ENCODE measurements at regions not wholly inside any gene's neighbourhood (a gene's known extent, or its start where the extent isn't known, plus 50 kb on each side); places are given as distances from the start of the nearest gene placed in this dataset.

- Mint-ChIP-seq H3K27me3 (no peaks in the 10 kb centered on the region), H3K27ac (no peak overlapping the region), H3K4me1 (no peaks in the 10 kb centered on the region), H3K36me3 (no peaks in the 10 kb centered on the region), H3K4me3 (no peak overlapping the region), H3K9me3 (ENCODE audit: low read depth) (peaks cover 11% of the 10 kb centered on the region)
- DNase-seq (no peak), ATAC-seq (no peak)
- CTCF ChIA-PET: no interaction called here
These were observed 1202.3 kb downstream of the NSUN3 start for GRCh38 chr3:95265129-95265528.

GRCh38 chr3:95271395-95271794, 1208.5 kb downstream of the NSUN3 start:
- Mint-ChIP-seq H3K4me1 (no peaks in the 10 kb centered on the region), H3K27ac (no peak overlapping the region), H3K9me3 (ENCODE audit: low read depth) (peaks cover 9% of the 10 kb centered on the region), H3K36me3 (no peaks in the 10 kb centered on the region), H3K27me3 (no peaks in the 10 kb centered on the region), H3K4me3 (no peak overlapping the region)
- ATAC-seq: no peak
- CTCF ChIA-PET: no interaction called here
- DNase-seq: no peak

GRCh38 chr3:95272166-95272565, 1209.3 kb downstream of the NSUN3 start:
- H3K27me3 Mint-ChIP-seq: no peaks in the 10 kb centered on the region
- H3K27ac Mint-ChIP-seq: no peak overlapping the region
- CTCF ChIA-PET: no interaction called here

GRCh38 chr3:95272781-95273180, 1209.9 kb downstream of the NSUN3 start:
- DNase-seq (no peak), ATAC-seq (no peak)
- Mint-ChIP-seq H3K4me3 (no peak overlapping the region), H3K36me3 (no peaks in the 10 kb centered on the region), H3K9me3 (ENCODE audit: low read depth) (peaks cover 9% of the 10 kb centered on the region), H3K4me1 (no peaks in the 10 kb centered on the region), H3K27ac (no peak overlapping the region), H3K27me3 (no peaks in the 10 kb centered on the region)
- CTCF ChIA-PET: no interaction called here

More at GRCh38 chr3:95272166-95272565, 1209.3 kb downstream of the NSUN3 start:
- ATAC-seq: no peak
- Mint-ChIP-seq H3K9me3 (ENCODE audit: low read depth) (peaks cover 9% of the 10 kb centered on the region), H3K4me3 (no peak overlapping the region), H3K36me3 (no peaks in the 10 kb centered on the region), H3K4me1 (no peaks in the 10 kb centered on the region)
- no peak for DNase-seq

- no peak for DNase-seq
These were observed 1214.8 kb downstream of the NSUN3 start for GRCh38 chr3:95277613-95278012.

GRCh38 chr3:95280711-95281352, 1218.0 kb downstream of the NSUN3 start:
- no peak overlapping the region for H3K4me3 Mint-ChIP-seq
- ATAC-seq (no peak), DNase-seq (no peak)
- CTCF ChIA-PET: no interaction called here
- no peak overlapping the region for H3K27ac Mint-ChIP-seq
- H3K36me3 Mint-ChIP-seq: no peaks in the 10 kb centered on the region
- no peaks in the 10 kb centered on the region for H3K27me3 Mint-ChIP-seq
- no peaks in the 10 kb centered on the region for H3K4me1 Mint-ChIP-seq
- H3K9me3 Mint-ChIP-seq (ENCODE audit: low read depth): peaks cover 3% of the 10 kb centered on the region

More at GRCh38 chr3:95277613-95278012, 1214.8 kb downstream of the NSUN3 start:
- H3K27ac Mint-ChIP-seq: no peak overlapping the region
- CTCF ChIA-PET: no interaction called here
- no peaks in the 10 kb centered on the region for H3K4me1 Mint-ChIP-seq
- H3K4me3 Mint-ChIP-seq: no peak overlapping the region
- no peak for ATAC-seq
- no peaks in the 10 kb centered on the region for H3K36me3 Mint-ChIP-seq
- H3K27me3 Mint-ChIP-seq: no peaks in the 10 kb centered on the region
- peaks cover 3% of the 10 kb centered on the region for H3K9me3 Mint-ChIP-seq (ENCODE audit: low read depth)

- ATAC-seq: no peak
These were observed 1226.4 kb downstream of the NSUN3 start for GRCh38 chr3:95289295-95289694.

GRCh38 chr3:95297581-95297980, 1234.7 kb downstream of the NSUN3 start:
- Mint-ChIP-seq H3K4me1 (no peaks in the 10 kb centered on the region), H3K27me3 (no peaks in the 10 kb centered on the region), H3K4me3 (no peak overlapping the region), H3K9me3 (ENCODE audit: low read depth) (peaks cover 2% of the 10 kb centered on the region), H3K27ac (no peak overlapping the region), H3K36me3 (no peaks in the 10 kb centered on the region)
- no peak for DNase-seq
- CTCF ChIA-PET: no interaction called here
- ATAC-seq: no peak

More at GRCh38 chr3:95289295-95289694, 1226.4 kb downstream of the NSUN3 start:
- CTCF ChIA-PET: no interaction called here
- Mint-ChIP-seq H3K4me3 (no peak overlapping the region), H3K36me3 (no peaks in the 10 kb centered on the region), H3K27me3 (no peaks in the 10 kb centered on the region), H3K4me1 (no peaks in the 10 kb centered on the region), H3K27ac (no peak overlapping the region), H3K9me3 (ENCODE audit: low read depth) (peaks cover 6% of the 10 kb centered on the region)
- no peak for DNase-seq

- Mint-ChIP-seq H3K27ac (no peak overlapping the region), H3K36me3 (no peaks in the 10 kb centered on the region), H3K4me1 (no peaks in the 10 kb centered on the region), H3K27me3 (no peaks in the 10 kb centered on the region), H3K9me3 (ENCODE audit: low read depth) (no peaks in the 10 kb centered on the region), H3K4me3 (no peak overlapping the region)
- CTCF ChIA-PET: no interaction called here
- DNase-seq (no peak), ATAC-seq (no peak)
These were observed 1239.2 kb downstream of the NSUN3 start for GRCh38 chr3:95302044-95302443.

GRCh38 chr3:95310560-95310959, 1247.7 kb downstream of the NSUN3 start:
- CTCF ChIA-PET: no interaction called here

GRCh38 chr3:95311272-95311671, 1248.4 kb downstream of the NSUN3 start:
- Mint-ChIP-seq H3K9me3 (ENCODE audit: low read depth) (peaks cover 17% of the 10 kb centered on the region), H3K36me3 (no peaks in the 10 kb centered on the region), H3K4me1 (no peaks in the 10 kb centered on the region), H3K27me3 (no peaks in the 10 kb centered on the region), H3K4me3 (no peak overlapping the region), H3K27ac (no peak overlapping the region)
- no peak for DNase-seq
- no peak for ATAC-seq
- CTCF ChIA-PET: no interaction called here

More at GRCh38 chr3:95310560-95310959, 1247.7 kb downstream of the NSUN3 start:
- no peaks in the 10 kb centered on the region for H3K27me3 Mint-ChIP-seq
- no peaks in the 10 kb centered on the region for H3K36me3 Mint-ChIP-seq
- no peak for DNase-seq
- H3K27ac Mint-ChIP-seq: no peak overlapping the region
- H3K9me3 Mint-ChIP-seq (ENCODE audit: low read depth): peaks cover 17% of the 10 kb centered on the region
- no peak overlapping the region for H3K4me3 Mint-ChIP-seq
- ATAC-seq: no peak
- no peaks in the 10 kb centered on the region for H3K4me1 Mint-ChIP-seq

- CTCF ChIA-PET: no interaction called here
- Mint-ChIP-seq H3K9me3 (ENCODE audit: low read depth) (peaks cover 13% of the 10 kb centered on the region), H3K4me1 (no peaks in the 10 kb centered on the region), H3K36me3 (no peaks in the 10 kb centered on the region), H3K27me3 (no peaks in the 10 kb centered on the region), H3K27ac (no peak overlapping the region), H3K4me3 (no peak overlapping the region)
- no peak for ATAC-seq
- DNase-seq: no peak
These were observed 1249.8 kb downstream of the NSUN3 start for GRCh38 chr3:95312650-95313049.

- Mint-ChIP-seq H3K36me3 (no peaks in the 10 kb centered on the region), H3K27me3 (no peaks in the 10 kb centered on the region), H3K27ac (no peak overlapping the region), H3K4me3 (no peak overlapping the region), H3K9me3 (ENCODE audit: low read depth) (peaks cover 2% of the 10 kb centered on the region), H3K4me1 (no peaks in the 10 kb centered on the region)
- CTCF ChIA-PET: no interaction called here
- no peak for DNase-seq
- no peak for ATAC-seq
These were observed 1257.1 kb downstream of the NSUN3 start for GRCh38 chr3:95319921-95320494.

GRCh38 chr3:95327478-95327877, 1264.6 kb downstream of the NSUN3 start:
- Mint-ChIP-seq H3K36me3 (no peaks in the 10 kb centered on the region), H3K4me3 (no peak overlapping the region), H3K9me3 (ENCODE audit: low read depth) (peaks cover 2% of the 10 kb centered on the region), H3K27ac (no peak overlapping the region), H3K4me1 (no peaks in the 10 kb centered on the region), H3K27me3 (no peaks in the 10 kb centered on the region)
- CTCF ChIA-PET: no interaction called here
- ATAC-seq (no peak), DNase-seq (no peak)

Data from activated CD8-positive, alpha-beta memory T cell treated with anti-CD3 and anti-CD28 coated beads, Interleukin-2, amount 10 ng/mL, durations not matched to agents 7 days and 5 days (primary cell).